NB4 (cell line): ENCODE measurements at regions not wholly inside any gene's neighbourhood (a gene's known extent, or its start where the extent isn't known, plus 50 kb on each side); places are given as distances from the start of the nearest gene placed in this dataset.

Source experiments
- CTCF ChIP-seq: IDR thresholded peaks from one replicate; pipeline ENCODE4 v1.5.1; 2012; ENCODE audit warnings: low read depth, low read length
- MYC ChIP-seq: IDR thresholded peaks from 2 replicates; pipeline ENCODE4 v1.6.1; 2011; ENCODE audit warnings: low read depth, low read length
- POLR2A ChIP-seq: IDR thresholded peaks from 2 replicates; pipeline ENCODE4 v1.6.1; 2011; ENCODE audit warnings: mild to moderate bottlenecking; ENCODE audit not compliant: insufficient read length; ENCODE audit errors: extremely low read depth
- TF ChIP-seq, protein P1 (sequence below): IDR thresholded peaks from 2 replicates; pipeline ENCODE4 v1.6.1; 2011; ENCODE audit warnings: low read depth, low read length

DNA sequence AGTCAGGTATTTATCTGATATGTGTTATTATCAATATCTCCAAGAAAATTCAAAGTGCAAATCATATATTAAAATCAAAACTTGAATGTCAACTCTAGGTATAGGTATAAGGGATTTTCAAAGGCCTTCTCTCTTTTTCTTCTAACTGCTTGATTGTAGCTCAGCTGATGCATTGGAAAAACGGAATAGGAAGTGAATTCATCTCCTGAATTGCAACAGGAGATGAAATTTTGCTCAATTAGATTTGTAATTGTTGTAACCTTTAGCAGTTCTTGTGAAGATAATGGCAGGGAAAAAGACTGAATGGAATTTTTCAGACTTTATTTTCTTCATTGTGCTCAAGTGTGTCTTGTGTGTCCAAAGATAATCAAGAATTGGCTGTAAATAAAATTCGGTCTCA lies 190.2 kb upstream of the KCNJ16 start:
- TF ChIP-seq CTCF (no peak), POLR2A (no peak), MYC (no peak)
- TF ChIP-seq, protein P1, sequence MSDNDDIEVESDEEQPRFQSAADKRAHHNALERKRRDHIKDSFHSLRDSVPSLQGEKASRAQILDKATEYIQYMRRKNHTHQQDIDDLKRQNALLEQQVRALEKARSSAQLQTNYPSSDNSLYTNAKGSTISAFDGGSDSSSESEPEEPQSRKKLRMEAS, result no peak
